ENCODE measurements at regions not wholly inside any gene's neighbourhood (a gene's known extent, or its start where the extent isn't known, plus 50 kb on each side); places are given as distances from the start of the nearest gene placed in this dataset.

GRCh38 chr3:151990696-151991376 is 117.4 kb downstream of the SUCNR1 start:
- DNase-seq (ENCODE audit: extremely low read depth, low read depth, low spot score), result no peak

GRCh38 chr3:151992326-151993041 is 119.0 kb downstream of the SUCNR1 start:
- no peak for DNase-seq (ENCODE audit: extremely low read depth, low read depth, low spot score)

GRCh38 chr3:151995091-151995490 is 121.6 kb downstream of the SUCNR1 start:
- no peak for DNase-seq (ENCODE audit: extremely low read depth, low read depth, low spot score)

- no peak for DNase-seq (ENCODE audit: extremely low read depth, low read depth, low spot score)
Observed at GRCh38 chr3:151998744-151999143, 125.3 kb downstream of the SUCNR1 start.

- DNase-seq (ENCODE audit: extremely low read depth, low read depth, low spot score), result no peak
Observed at GRCh38 chr3:151999936-152000335, 126.5 kb downstream of the SUCNR1 start.

GRCh38 chr3:152011812-152012735 is 138.6 kb downstream of the SUCNR1 start:
- DNase-seq (ENCODE audit: extremely low read depth, low read depth, low spot score), result no peak

- no peak for DNase-seq (ENCODE audit: extremely low read depth, low read depth, low spot score)
Observed at GRCh38 chr3:152019508-152019907, 146.1 kb downstream of the SUCNR1 start.

- no peak for DNase-seq (ENCODE audit: extremely low read depth, low read depth, low spot score)
Observed at GRCh38 chr3:152021951-152022461, 148.6 kb downstream of the SUCNR1 start.

GRCh38 chr3:152026033-152026556 is 152.7 kb downstream of the SUCNR1 start:
- DNase-seq (ENCODE audit: extremely low read depth, low read depth, low spot score), result peak; percentile 84

- no peak for DNase-seq (ENCODE audit: extremely low read depth, low read depth, low spot score)
Observed at GRCh38 chr3:152030320-152030719, 156.9 kb downstream of the SUCNR1 start.

GRCh38 chr3:152031321-152031720 is 157.9 kb downstream of the SUCNR1 start:
- no peak for DNase-seq (ENCODE audit: extremely low read depth, low read depth, low spot score)

- DNase-seq (ENCODE audit: extremely low read depth, low read depth, low spot score), result no peak
Observed at GRCh38 chr3:152037297-152037696, 163.9 kb downstream of the SUCNR1 start.

- no peak for DNase-seq (ENCODE audit: extremely low read depth, low read depth, low spot score)
Observed at GRCh38 chr3:152037953-152038352, 164.5 kb downstream of the SUCNR1 start.

GRCh38 chr3:152038490-152038889 is 165.0 kb downstream of the SUCNR1 start:
- no peak for DNase-seq (ENCODE audit: extremely low read depth, low read depth, low spot score)

- DNase-seq (ENCODE audit: extremely low read depth, low read depth, low spot score), result no peak
Observed at GRCh38 chr3:152039887-152040286, 166.4 kb downstream of the SUCNR1 start.

GRCh38 chr3:152040319-152040718 is 166.9 kb downstream of the SUCNR1 start:
- DNase-seq (ENCODE audit: extremely low read depth, low read depth, low spot score), result no peak

GRCh38 chr3:152043620-152044019 is 170.2 kb downstream of the SUCNR1 start:
- no peak for DNase-seq (ENCODE audit: extremely low read depth, low read depth, low spot score)

- DNase-seq (ENCODE audit: extremely low read depth, low read depth, low spot score), result no peak
Observed at GRCh38 chr3:152046280-152046679, 172.8 kb downstream of the SUCNR1 start.

- peak; percentile 86 for DNase-seq (ENCODE audit: extremely low read depth, low read depth, low spot score)
Observed at GRCh38 chr3:152047465-152047864, 174.0 kb downstream of the SUCNR1 start.

- DNase-seq (ENCODE audit: extremely low read depth, low read depth, low spot score), result no peak
Observed at GRCh38 chr3:152048831-152049230, 175.4 kb downstream of the SUCNR1 start.

- no peak for DNase-seq (ENCODE audit: extremely low read depth, low read depth, low spot score)
Observed at GRCh38 chr3:152050903-152051302, 177.5 kb downstream of the SUCNR1 start.
